Right lobe of liver (tissue), 6 donors: ENCODE measurements at regions not wholly inside any gene's neighbourhood (a gene's known extent, or its start where the extent isn't known, plus 50 kb on each side); places are given as distances from the start of the nearest gene placed in this dataset.

Experiments used
- ATAC-seq, 4 donors: fragments of 200-7000 bp; cut with Tn5 transposase; one replicate each; pipeline ENCODE4 v1.9.1; 2020; ENCODE audit warnings: mild to moderate bottlenecking in 4 of 4, moderate library complexity in 4 of 4
- DNase-seq, 3 donors: peaks; one replicate each; pipeline ENCODE4 v3.0.0-alpha.2; 2020
- H3K27ac ChIP-seq, 3 donors: fragments of 200-600 bp; one replicate each; pipeline ENCODE4 v1.8.0; 2022
- H3K27me3 ChIP-seq, 2 donors: fragments of 200-600 bp; one replicate each; pipeline ENCODE4 v1.8.0; 2022
- H3K36me3 ChIP-seq, 4 donors: fragments of 200-600 bp; sonication (generic) in 1 of 4; one replicate each; pipeline versions ENCODE4 v1.5.1 to v1.8.0; 2017 to 2022; ENCODE audit warnings: control low read depth in 1 of 4
- H3K4me1 ChIP-seq, 4 donors: fragments of 200-600 bp; sonication (generic) in 1 of 4; one replicate each; pipeline versions ENCODE4 v1.5.1 to v1.8.0; 2017 to 2022; ENCODE audit warnings: control low read depth in 1 of 4
- H3K4me3 ChIP-seq, 3 donors: fragments of 200-600 bp; one replicate each; pipeline ENCODE4 v1.8.0; 2022
- H3K9me3 ChIP-seq, 4 donors: fragments of 200-600 bp; sonication (generic) in 1 of 4; one replicate each; pipeline versions ENCODE4 v1.5.1 to v1.8.0; 2017 to 2022; ENCODE audit warnings: control low read depth in 1 of 4
- POLR2A ChIP-seq: fragments of 450-650 bp; IDR thresholded peaks from one replicate; pipeline ENCODE4 v1.6.1; 2017; ENCODE audit warnings: antibody characterized with exemption, mild to moderate bottlenecking
- WGBS: methylation state at CpG from one replicate; pipeline ENCODE4 v1.1.6; 2018; ENCODE audit warnings: low coverage, low lambda C conversion rate; ENCODE audit not compliant: insufficient coverage; ENCODE audit errors: missing lambda C conversion rate; 5-methylcytosine and 5-hydroxymethylcytosine counted together
- intact Hi-C, 2 donors: fragments of 100-400 bp; cut with DNase I; formaldehyde crosslinking; loops; one replicate each; pipeline versions ENCODE4 v1.11.2 to v1.14.1; 2022
- TF ChIP-seq, protein P1 (sequence below), 4 donors: fragments of 200-600 bp in 3 of 4; fragments of 450-650 bp in 1 of 4; IDR thresholded peaks; one replicate each; pipeline versions ENCODE4 v1.5.1 to v1.8.0; 2016 to 2022; ENCODE audit warnings: antibody characterized with exemption in 4 of 4, mild to moderate bottlenecking in 2 of 4
- donor health status: DM: no; HTN: yes; CAD: no.
- donor health status: DM: no; HTN: no; CAD: no.
- donor health status: DM: no; HTN: no; CAD: no.
- donor health status: DM: no; HTN: yes; CAD: no.
- donor health status: DM: no; HTN: yes; CAD: no.

DNA sequence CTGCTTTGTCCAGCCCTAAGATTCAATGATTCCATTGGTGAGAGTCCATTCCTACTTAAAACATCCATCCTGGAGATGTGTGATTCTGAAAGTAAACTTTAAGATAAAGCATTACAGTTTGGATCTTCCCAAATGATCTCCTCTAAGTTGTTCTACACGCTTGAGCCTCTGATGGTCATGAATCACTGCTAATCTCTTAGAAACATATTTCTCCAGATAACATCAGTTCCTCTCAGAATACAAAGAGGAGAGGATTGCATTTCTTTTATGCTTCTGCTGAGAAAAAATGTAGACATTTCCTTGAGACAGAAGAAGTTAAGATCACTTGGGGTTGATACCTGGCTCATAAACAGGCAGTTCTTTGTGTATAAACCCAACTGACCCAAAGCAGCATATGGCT is 281.2 kb upstream of the DPH6 start:
- H3K27ac ChIP-seq: no peak overlapping the region
- DNase-seq (no peak), ATAC-seq (no peak)
- H3K36me3 ChIP-seq: no peaks in the 10 kb centered on the region
- no peak overlapping the region for H3K4me3 ChIP-seq
- no peaks in the 10 kb centered on the region for H3K9me3 ChIP-seq
- intact Hi-C loops: no loop called here
- no peaks in the 10 kb centered on the region for H3K27me3 ChIP-seq
- WGBS: 60% methylated on average over 1 of the region's 1 CpG
- TF ChIP-seq, protein P1, sequence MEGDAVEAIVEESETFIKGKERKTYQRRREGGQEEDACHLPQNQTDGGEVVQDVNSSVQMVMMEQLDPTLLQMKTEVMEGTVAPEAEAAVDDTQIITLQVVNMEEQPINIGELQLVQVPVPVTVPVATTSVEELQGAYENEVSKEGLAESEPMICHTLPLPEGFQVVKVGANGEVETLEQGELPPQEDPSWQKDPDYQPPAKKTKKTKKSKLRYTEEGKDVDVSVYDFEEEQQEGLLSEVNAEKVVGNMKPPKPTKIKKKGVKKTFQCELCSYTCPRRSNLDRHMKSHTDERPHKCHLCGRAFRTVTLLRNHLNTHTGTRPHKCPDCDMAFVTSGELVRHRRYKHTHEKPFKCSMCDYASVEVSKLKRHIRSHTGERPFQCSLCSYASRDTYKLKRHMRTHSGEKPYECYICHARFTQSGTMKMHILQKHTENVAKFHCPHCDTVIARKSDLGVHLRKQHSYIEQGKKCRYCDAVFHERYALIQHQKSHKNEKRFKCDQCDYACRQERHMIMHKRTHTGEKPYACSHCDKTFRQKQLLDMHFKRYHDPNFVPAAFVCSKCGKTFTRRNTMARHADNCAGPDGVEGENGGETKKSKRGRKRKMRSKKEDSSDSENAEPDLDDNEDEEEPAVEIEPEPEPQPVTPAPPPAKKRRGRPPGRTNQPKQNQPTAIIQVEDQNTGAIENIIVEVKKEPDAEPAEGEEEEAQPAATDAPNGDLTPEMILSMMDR (IDR thresholded peaks at IDR 0.05): no peak
- no peak for TF ChIP-seq POLR2A
- no peaks in the 10 kb centered on the region for H3K4me1 ChIP-seq

DNA sequence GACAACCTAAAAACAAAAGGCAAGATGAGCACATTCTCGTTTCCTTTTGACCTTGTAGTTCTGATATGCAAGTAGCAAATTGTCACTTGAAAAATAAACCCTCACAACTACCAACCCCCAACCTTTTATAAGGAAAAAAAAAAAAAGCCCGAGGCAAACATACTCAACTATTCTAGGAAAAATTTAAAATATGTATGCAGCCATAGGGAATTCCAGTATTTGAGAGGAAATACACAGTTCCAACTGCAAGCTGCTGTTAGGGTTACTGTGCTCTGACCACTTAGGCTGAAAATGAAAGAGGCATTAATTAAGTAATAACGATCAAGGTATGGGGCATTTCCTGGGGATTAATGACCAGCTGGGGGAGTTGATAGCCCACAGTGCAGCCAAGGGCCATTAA is 281.9 kb upstream of the DPH6 start:
- H3K4me1 ChIP-seq: no peaks in the 10 kb centered on the region
- H3K27ac ChIP-seq: no peak overlapping the region
- no peaks in the 10 kb centered on the region for H3K27me3 ChIP-seq
- H3K36me3 ChIP-seq: no peaks in the 10 kb centered on the region
- no peak for DNase-seq
- peak in 2 of 4 donors; percentile 12 to 36 for ATAC-seq
- no peaks in the 10 kb centered on the region for H3K9me3 ChIP-seq
- TF ChIP-seq, protein P1 (IDR thresholded peaks at IDR 0.05): no peak
- intact Hi-C loops: no loop called here
- 22% methylated on average over 3 of the region's 3 CpGs for WGBS
- H3K4me3 ChIP-seq: no peak overlapping the region

DNA sequence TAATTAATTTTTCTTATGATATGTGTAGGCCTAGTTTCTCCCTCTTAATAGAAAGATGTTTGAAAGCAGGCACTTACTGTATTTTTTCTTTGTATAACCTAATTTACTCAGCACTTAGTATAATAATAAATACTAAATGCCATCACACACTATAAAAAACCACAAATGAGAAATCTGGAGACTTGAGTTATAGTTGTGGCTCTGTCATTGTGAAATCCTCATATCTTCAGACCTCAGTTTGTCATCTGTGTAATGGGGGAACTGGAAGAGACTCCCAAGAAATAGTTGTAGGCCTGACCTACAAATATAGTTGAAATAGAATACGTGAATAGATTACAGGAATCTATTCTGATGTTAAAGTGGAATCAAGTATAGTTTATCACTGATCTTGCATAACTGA is 287.6 kb upstream of the DPH6 start:
- no peaks in the 10 kb centered on the region for H3K36me3 ChIP-seq
- TF ChIP-seq POLR2A: no peak
- TF ChIP-seq, protein P1 (IDR thresholded peaks at IDR 0.05): no peak
- no peak overlapping the region for H3K27ac ChIP-seq
- ATAC-seq: no peak
- H3K9me3 ChIP-seq: no peaks in the 10 kb centered on the region
- 63% methylated on average over 1 of the region's 1 CpG for WGBS
- H3K27me3 ChIP-seq: no peaks in the 10 kb centered on the region
- intact Hi-C loops: no loop called here
- no peak overlapping the region for H3K4me3 ChIP-seq
- no peaks in the 10 kb centered on the region for H3K4me1 ChIP-seq
- DNase-seq: no peak

DNA sequence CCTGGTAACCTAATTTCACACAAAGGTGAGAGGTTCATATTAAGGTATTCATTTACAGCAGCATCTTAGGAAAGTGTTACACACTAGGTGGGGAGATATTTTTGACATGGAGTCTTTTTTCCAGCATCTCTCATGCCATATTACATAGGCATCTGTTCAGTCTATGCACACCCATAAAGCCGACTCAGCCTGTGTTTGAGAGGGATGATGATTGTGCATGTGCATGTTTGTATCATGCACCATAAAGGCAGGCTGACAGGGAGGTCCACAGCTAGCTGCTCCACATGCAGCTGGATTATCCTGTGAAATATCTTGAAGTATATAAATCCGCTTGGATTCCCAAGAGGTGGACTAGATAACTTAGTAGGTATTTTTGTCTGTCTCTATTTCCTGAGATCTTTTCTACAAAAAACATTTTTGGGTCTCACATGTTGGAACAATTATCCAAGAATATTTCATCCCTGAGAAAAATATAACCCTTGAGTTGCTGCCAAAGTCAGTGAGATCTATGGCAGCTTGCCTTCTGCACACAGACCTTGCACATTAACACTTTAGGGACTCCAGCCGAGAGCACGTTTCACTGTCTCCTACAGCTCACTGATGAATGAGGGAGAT is 288.4 kb upstream of the DPH6 start:
- H3K4me3 ChIP-seq: no peak overlapping the region
- H3K4me1 ChIP-seq: no peaks in the 10 kb centered on the region
- no peak overlapping the region for H3K27ac ChIP-seq
- H3K27me3 ChIP-seq: no peaks in the 10 kb centered on the region
- intact Hi-C loops: no loop called here
- TF ChIP-seq, protein P1 (IDR thresholded peaks at IDR 0.05): no peak
- no peak for TF ChIP-seq POLR2A
- ATAC-seq (no peak), DNase-seq (no peak)
- H3K9me3 ChIP-seq: no peaks in the 10 kb centered on the region
- H3K36me3 ChIP-seq: no peaks in the 10 kb centered on the region
- 65% methylated on average over 4 of the region's 4 CpGs for WGBS

DNA sequence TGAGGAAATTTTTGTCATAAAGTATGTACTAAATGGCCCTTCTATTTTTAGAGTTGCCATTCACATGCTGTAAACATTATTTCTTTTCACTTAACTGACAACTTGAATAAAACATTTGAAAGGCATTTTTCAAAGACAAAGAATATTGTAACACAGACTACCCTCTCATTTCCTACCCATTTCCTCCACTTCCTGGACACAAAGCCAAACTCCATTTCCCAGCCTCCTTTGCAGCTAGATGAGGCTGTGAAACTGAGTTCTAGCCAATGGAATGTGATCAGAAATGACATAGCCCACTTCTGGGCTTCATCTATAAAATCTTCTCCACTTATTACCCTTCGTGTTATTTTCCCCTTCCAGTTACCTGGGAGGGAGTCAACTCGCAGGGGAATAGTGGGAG is 288.9 kb upstream of the DPH6 start:
- no peak overlapping the region for H3K4me3 ChIP-seq
- no peaks in the 10 kb centered on the region for H3K36me3 ChIP-seq
- TF ChIP-seq POLR2A: no peak
- TF ChIP-seq, protein P1 (IDR thresholded peaks at IDR 0.05): no peak
- no peaks in the 10 kb centered on the region for H3K4me1 ChIP-seq
- intact Hi-C loops: no loop called here
- no peaks in the 10 kb centered on the region for H3K9me3 ChIP-seq
- H3K27ac ChIP-seq: no peak overlapping the region
- H3K27me3 ChIP-seq: no peaks in the 10 kb centered on the region
- WGBS: 70% methylated on average over 2 of the region's 2 CpGs
- DNase-seq: no peak
- ATAC-seq: no peak
